HG02678 (cell line): ENCODE measurements at regions not wholly inside any gene's neighbourhood (a gene's known extent, or its start where the extent isn't known, plus 50 kb on each side); places are given as distances from the start of the nearest gene placed in this dataset.

ENCODE experiments used
- ATAC-seq: cut with Tn5 transposase; IDR thresholded peaks from one replicate; pipeline ENCODE4 v1.9.1; 2021; ENCODE audit warnings: mild to moderate bottlenecking, moderate library complexity; ENCODE audit not compliant: unreplicated experiment

GRCh38 chr4:90007494-90008167, 113.0 kb downstream of the MMRN1 start:
- no peak for ATAC-seq

GRCh38 chr4:90012918-90013317, 114.3 kb upstream of the CCSER1 start:
- ATAC-seq = no peak

GRCh38 chr4:90024519-90024918, 102.7 kb upstream of the CCSER1 start:
- no peak for ATAC-seq

GRCh38 chr4:90025248-90025647, 101.9 kb upstream of the CCSER1 start:
- no peak for ATAC-seq

- ATAC-seq = peak; percentile 92
Observed at GRCh38 chr4:90027565-90027964, 99.6 kb upstream of the CCSER1 start.

GRCh38 chr4:90028460-90028859, 98.7 kb upstream of the CCSER1 start:
- no peak for ATAC-seq

- ATAC-seq = no peak
Observed at GRCh38 chr4:90030202-90030601, 97.0 kb upstream of the CCSER1 start.

GRCh38 chr4:90030953-90031352, 96.2 kb upstream of the CCSER1 start:
- no peak for ATAC-seq

- no peak for ATAC-seq
Observed at GRCh38 chr4:90039122-90039521, 88.1 kb upstream of the CCSER1 start.

GRCh38 chr4:90051999-90052398, 75.2 kb upstream of the CCSER1 start:
- no peak for ATAC-seq

- no peak for ATAC-seq
Observed at GRCh38 chr4:90057091-90057490, 70.1 kb upstream of the CCSER1 start.

- no peak for ATAC-seq
Observed at GRCh38 chr4:90060039-90060438, 67.2 kb upstream of the CCSER1 start.

GRCh38 chr4:90061881-90062280, 65.3 kb upstream of the CCSER1 start:
- no peak for ATAC-seq

GRCh38 chr4:90064196-90064595, 63.0 kb upstream of the CCSER1 start:
- no peak for ATAC-seq

- ATAC-seq = no peak
Observed at GRCh38 chr4:90069151-90069550, 58.0 kb upstream of the CCSER1 start.

GRCh38 chr4:90071289-90072235, 55.6 kb upstream of the CCSER1 start:
- no peak for ATAC-seq

- ATAC-seq = no peak
Observed at GRCh38 chr4:90074322-90074886, 52.8 kb upstream of the CCSER1 start.
